RKO (cell line): ENCODE measurements at regions not wholly inside any gene's neighbourhood (a gene's known extent, or its start where the extent isn't known, plus 50 kb on each side); places are given as distances from the start of the nearest gene placed in this dataset.

Experiments
- DNase-seq: peaks from one replicate; pipeline ENCODE4 v3.0.0-alpha.2; 2016; ENCODE audit warnings: low spot score

GRCh38 chr16:48892893-48893292, 282.9 kb upstream of the N4BP1 start:
- no peak for DNase-seq

- no peak for DNase-seq
These were observed 277.7 kb upstream of the N4BP1 start for GRCh38 chr16:48887646-48888210.

GRCh38 chr16:48885471-48885870, 275.5 kb upstream of the N4BP1 start:
- DNase-seq, result no peak

GRCh38 chr16:48881272-48881671, 271.3 kb upstream of the N4BP1 start:
- no peak for DNase-seq

GRCh38 chr16:48879223-48880122, 269.5 kb upstream of the N4BP1 start:
- no peak for DNase-seq

GRCh38 chr16:48877946-48878345, 268.0 kb upstream of the N4BP1 start:
- no peak for DNase-seq

- no peak for DNase-seq
These were observed 260.2 kb upstream of the N4BP1 start for GRCh38 chr16:48870141-48870540.

GRCh38 chr16:48865520-48865919, 255.5 kb upstream of the N4BP1 start:
- DNase-seq, result no peak

GRCh38 chr16:48864055-48864454, 254.1 kb upstream of the N4BP1 start:
- no peak for DNase-seq

- DNase-seq, result no peak
These were observed 252.1 kb upstream of the N4BP1 start for GRCh38 chr16:48862087-48862532.

- no peak for DNase-seq
These were observed 250.4 kb upstream of the N4BP1 start for GRCh38 chr16:48860341-48860740.

GRCh38 chr16:48852951-48853350, 243.0 kb upstream of the N4BP1 start:
- DNase-seq, result no peak

GRCh38 chr16:48852458-48852857, 242.5 kb upstream of the N4BP1 start:
- DNase-seq, result no peak

- no peak for DNase-seq
These were observed 240.3 kb upstream of the N4BP1 start for GRCh38 chr16:48850097-48850770.

GRCh38 chr16:48846277-48846676, 236.3 kb upstream of the N4BP1 start:
- DNase-seq, result no peak

GRCh38 chr16:48845261-48845660, 235.3 kb upstream of the N4BP1 start:
- DNase-seq, result no peak

GRCh38 chr16:48838349-48838748, 228.4 kb upstream of the N4BP1 start:
- no peak for DNase-seq

- no peak for DNase-seq
These were observed 226.7 kb upstream of the N4BP1 start for GRCh38 chr16:48836636-48837035.

GRCh38 chr16:48836067-48836466, 226.1 kb upstream of the N4BP1 start:
- no peak for DNase-seq

- DNase-seq, result no peak
These were observed 224.6 kb upstream of the N4BP1 start for GRCh38 chr16:48834576-48834975.

GRCh38 chr16:48833461-48833860, 223.5 kb upstream of the N4BP1 start:
- DNase-seq, result no peak

GRCh38 chr16:48831076-48831722, 221.2 kb upstream of the N4BP1 start:
- peak; percentile 8 for DNase-seq
